K562 (cell line): ENCODE measurements at regions not wholly inside any gene's neighbourhood (a gene's known extent, or its start where the extent isn't known, plus 50 kb on each side); places are given as distances from the start of the nearest gene placed in this dataset.

ENCODE experiments used
- ATAC-seq: fragments of 200-7000 bp; cut with Tn5 transposase; 3 replicates; pipeline ENCODE4 v1.9.1; 2020; ENCODE audit warnings: moderate library complexity
- BruUV-seq: library from RNA; stranded (reverse); fragments of 400-500 nt; replicated peaks from 2 replicates; lab custom pipeline; 2021; lab: Mats Ljungman, UMichigan
- CTCF ChIA-PET: fragments of 300-600 bp; formaldehyde crosslinking; extraction: SDS; loops from one replicate; lab custom pipeline; 2021; ENCODE audit warnings: low intra/inter-chr PET ratio; lab: Yijun Ruan, JAX
- POLR2A ChIA-PET: fragments of 300-600, 350-650 bp; sonication (Branson Sonifier 250); formaldehyde crosslinking; extraction: SDS; loops from one replicate; lab custom pipeline; 2021; ENCODE audit warnings: antibody characterized with exemption, inconsistent platforms; lab: Yijun Ruan, JAX
- DNase-seq, 4 experiments: peaks; one replicate each; pipeline versions ENCODE4 v3.0.0 to v3.0.0-alpha.2; 2011 to 2018; ENCODE audit warnings: low spot score in 3 of 4, mixed read lengths in 3 of 4; ENCODE audit errors: extremely low read depth in 1 of 4
- FAIRE-seq: peaks from 2 replicates; lab custom pipeline; 2011; peaks lifted over from hg19 to GRCh38; lab: Jason Lieb, UNC
- H2AFZ ChIP-seq: 2 replicates; pipeline ENCODE4 v1.6.0; 2011; ENCODE audit warnings: low read depth, low read length, control low read depth, inconsistent platforms
- H3K27ac ChIP-seq: fragments of 200-600 bp; 3 replicates; pipeline ENCODE4 v1.8.0; 2011; ENCODE audit warnings: low read depth, mild to moderate bottlenecking, control low read depth, inconsistent platforms, low read length, moderate library complexity, mixed read lengths; ENCODE audit errors: extremely low read depth
- H3K27me3 ChIP-seq, 2 experiments: fragments of 300-600 bp in 1 of 2; 2 replicates in 1 of 2; 3 replicates in 1 of 2; pipeline versions ENCODE4 v1.6.0 to v1.8.0; 2011; ENCODE audit warnings: inconsistent platforms in 2 of 2, low read length in 2 of 2, mild to moderate bottlenecking in 1 of 2, mixed read lengths in 1 of 2, moderate library complexity in 1 of 2; ENCODE audit not compliant: control insufficient read depth in 2 of 2, insufficient read depth in 2 of 2
- H3K36me3 ChIP-seq: fragments of 300-600 bp; 3 replicates; pipeline ENCODE4 v1.8.0; 2011; ENCODE audit warnings: mild to moderate bottlenecking, low read length, inconsistent platforms; ENCODE audit not compliant: control insufficient read depth, insufficient read depth
- H3K4me1 ChIP-seq, 2 experiments: fragments of 200-600 bp in 1 of 2; replicated peaks in 1 of 2; 2 replicates in 1 of 2; 3 replicates in 1 of 2; pipeline versions ENCODE4 v1.5.1 to v1.8.0; 2011; ENCODE audit warnings: inconsistent platforms in 2 of 2, low read length in 2 of 2, mild to moderate bottlenecking in 1 of 2, mixed read lengths in 1 of 2, moderate library complexity in 1 of 2; ENCODE audit not compliant: control insufficient read depth in 2 of 2, insufficient read depth in 2 of 2
- H3K4me2 ChIP-seq: 2 replicates; pipeline ENCODE4 v1.6.1; 2011; ENCODE audit warnings: low read length, control low read depth, inconsistent platforms, mixed read lengths; ENCODE audit not compliant: insufficient read depth
- H3K4me3 ChIP-seq: fragments of 200-600 bp; sonication (generic), shearing (Covaris generic); 2 replicates; pipeline ENCODE4 v1.5.1; 2016; ENCODE audit warnings: control low read depth, inconsistent platforms
- H3K79me2 ChIP-seq: fragments of 200-600 bp; 3 replicates; pipeline ENCODE4 v1.8.0; 2011; ENCODE audit warnings: low read length, inconsistent platforms; ENCODE audit not compliant: control insufficient read depth, insufficient read depth
- H3K9ac ChIP-seq, 2 experiments: 2 replicates each; pipeline versions ENCODE4 v1.6.0 to v1.6.1; 2011; ENCODE audit warnings: low read depth in 2 of 2, low read length in 2 of 2, control low read depth in 1 of 2, inconsistent platforms in 1 of 2, mild to moderate bottlenecking in 1 of 2, mixed read lengths in 1 of 2; ENCODE audit not compliant: insufficient read depth in 1 of 2
- H3K9me1 ChIP-seq: one replicate; pipeline ENCODE4 v1.6.0; 2011; ENCODE audit warnings: inconsistent platforms, mild to moderate bottlenecking, low read length, moderate library complexity; ENCODE audit not compliant: control insufficient read depth, insufficient read depth
- H3K9me3 ChIP-seq: replicated peaks from 2 replicates; pipeline ENCODE4 v1.5.1; 2011; ENCODE audit warnings: low read depth, low read length, inconsistent platforms; ENCODE audit not compliant: control insufficient read depth, insufficient read depth
- H4K20me1 ChIP-seq: replicated peaks from 2 replicates; pipeline ENCODE4 v1.6.1; 2011; ENCODE audit warnings: low read length, inconsistent platforms, mixed read lengths; ENCODE audit not compliant: control insufficient read depth, insufficient read depth
- EGR1 ChIP-seq: fragments of 450-650 bp; conservative IDR thresholded peaks from 2 replicates; pipeline ENCODE4 v1.6.1; 2017; ENCODE audit warnings: mild to moderate bottlenecking
- FOS ChIP-seq: IDR thresholded peaks from 3 replicates; pipeline ENCODE4 v1.6.1; 2011; ENCODE audit not compliant: insufficient read length; ENCODE audit errors: extremely low read depth
- HCFC1 ChIP-seq: IDR thresholded peaks from 2 replicates; pipeline ENCODE4 v1.6.1; 2012; ENCODE audit warnings: low read depth, low read length, improper control_type of control experiment
- KDM2B ChIP-seq: fragments of 250-450 bp; sonication (Bioruptor Pico); IDR thresholded peaks from 2 replicates; pipeline ENCODE4 v1.8.0; 2021; ENCODE audit warnings: mild to moderate bottlenecking, moderate library complexity
- MECOM ChIP-seq: fragments of 250-450 bp; sonication (Bioruptor Pico); IDR thresholded peaks from 2 replicates; pipeline ENCODE4 v1.8.0; 2022; ENCODE audit warnings: inconsistent platforms
- NR4A1 ChIP-seq, 2 experiments: fragments of 250-450 bp in 1 of 2; fragments of 450-650 bp in 1 of 2; sonication (Bioruptor Pico) in 1 of 2; IDR thresholded peaks; 2 replicates each; pipeline versions ENCODE4 v1.4.0 to v1.6.1; 2016 to 2020; ENCODE audit warnings: mild to moderate bottlenecking in 2 of 2, missing compliant biosample characterization in 1 of 2, missing genetic modification characterization in 1 of 2, moderate library complexity in 1 of 2
- OTX1 ChIP-seq: fragments of 450-650 bp; formaldehyde crosslinking; IDR thresholded peaks from 2 replicates; pipeline ENCODE4 v1.4.0; 2022; ENCODE audit warnings: mild to moderate bottlenecking
- RHOXF2B ChIP-seq: fragments of 250-450 bp; sonication (Bioruptor Pico); conservative IDR thresholded peaks from 2 replicates; pipeline ENCODE4 v1.5.1; 2021
- TAF1 ChIP-seq: IDR thresholded peaks from 2 replicates; pipeline ENCODE4 v1.6.1; 2011; ENCODE audit warnings: mild to moderate bottlenecking, low read length, moderate library complexity; ENCODE audit not compliant: insufficient read depth, control insufficient read depth, severe bottlenecking; ENCODE audit errors: extremely low read depth
- TEAD4 ChIP-seq, 2 experiments: sonication (generic) in 1 of 2; formaldehyde crosslinking in 1 of 2; IDR thresholded peaks; 2 replicates each; pipeline versions ENCODE4 v1.6.1 to v1.8.0; 2012 to 2022; ENCODE audit warnings: borderline replicate concordance in 1 of 2, inconsistent platforms in 1 of 2, low read length in 1 of 2, mild to moderate bottlenecking in 1 of 2, missing genetic modification reagents in 1 of 2
- TFAP4 ChIP-seq: sonication (generic); formaldehyde crosslinking; IDR thresholded peaks from 2 replicates; pipeline ENCODE4 v1.8.0; 2022; ENCODE audit warnings: missing genetic modification reagents, mild to moderate bottlenecking, moderate library complexity, borderline replicate concordance
- ZBED1 ChIP-seq: IDR thresholded peaks from 2 replicates; pipeline ENCODE4 v1.6.1; 2014
- ZKSCAN1 ChIP-seq: fragments of 150-350 bp; IDR thresholded peaks from 2 replicates; pipeline ENCODE4 v1.6.1; 2016; ENCODE audit warnings: low read depth, low read length
- ZNF12 ChIP-seq: sonication (generic); formaldehyde crosslinking; IDR thresholded peaks from 2 replicates; pipeline ENCODE4 v1.4.0; 2020; ENCODE audit warnings: mild to moderate bottlenecking, missing genetic modification reagents
- ZNF668 ChIP-seq: fragments of 250-450 bp; sonication (Bioruptor Pico); IDR thresholded peaks from 2 replicates; pipeline ENCODE4 v1.8.0; 2022; ENCODE audit warnings: mild to moderate bottlenecking, inconsistent platforms
- ZNF76 ChIP-seq: fragments of 250-450 bp; sonication (Bioruptor Pico); IDR thresholded peaks from 2 replicates; pipeline ENCODE4 v1.4.0; 2020; ENCODE audit warnings: mild to moderate bottlenecking, moderate library complexity, borderline replicate concordance
- WGBS: fragments of 100-300 bp; shearing (Covaris generic); methylation state at CpG from one replicate; pipeline ENCODE4 v1.1.6; 2016; ENCODE audit warnings: low coverage, mixed read lengths; ENCODE audit not compliant: insufficient coverage; ENCODE audit errors: missing lambda C conversion rate; 5-methylcytosine and 5-hydroxymethylcytosine counted together
- in situ Hi-C: fragments of 300-500 bp; cut with MboI; formaldehyde crosslinking; loops from 4 replicates; pipeline ENCODE4 v1.15.0; 2018; ENCODE audit warnings: inconsistent platforms, mixed read lengths
- intact Hi-C: fragments of 100-400 bp; cut with micrococcal nuclease; formaldehyde crosslinking; loops from 2 replicates; pipeline ENCODE4 v1.14.2; 2022
- TF ChIP-seq, protein P1 (sequence below): fragments of 250-450 bp; sonication (Bioruptor Pico); IDR thresholded peaks from 2 replicates; pipeline ENCODE4 v1.5.0; 2020; ENCODE audit warnings: mild to moderate bottlenecking

GRCh38 chr4:3641501-3641900 is 109.3 kb upstream of the LRPAP1 start:
- Histone ChIP-seq H3K4me3 (no peak overlapping the region), H3K9ac (no peak overlapping the region), H3K9me1 (no peaks in the 10 kb centered on the region), H4K20me1 (peaks cover 6% of the 10 kb centered on the region; the same call in 1 of the 2 replicates), H3K27ac (no peak overlapping the region), H3K27me3 (peaks cover 22 to 85% of the 10 kb centered on the region in 2 experiments), H3K4me2 (no peak overlapping the region), H3K9me3 (no peaks in the 10 kb centered on the region), H3K4me1 (peaks cover 0 to 10% of the 10 kb centered on the region in 2 experiments; a peak in 2 of 5 replicates), H3K79me2 (no peaks in the 10 kb centered on the region), H2AFZ (no peak overlapping the region), H3K36me3 (no peaks in the 10 kb centered on the region)
- in situ Hi-C loops = no loop called here
- ChIA-PET CTCF (no interaction called here), POLR2A (no interaction called here)
- TF ChIP-seq TAF1 (no peak), FOS (no peak), MECOM (no peak), ZNF12 (CRISPR knock-in tag) (no peak), TFAP4 (CRISPR knock-in tag) (no peak), RHOXF2B (CRISPR knock-in tag) (no peak), KDM2B (CRISPR knock-in tag) (no peak), ZKSCAN1 (no peak), TEAD4 (IDR thresholded peaks at IDR 0.05; ENCODE audit: low read length) (no peak), TEAD4 (CRISPR knock-in tag; IDR thresholded peaks at IDR 0.05; ENCODE audit: borderline replicate concordance) (no peak), HCFC1 (no peak), NR4A1 (CRISPR knock-in tag; IDR thresholded peaks at IDR 0.05) (no peak), NR4A1 (tag; IDR thresholded peaks at IDR 0.05) (no peak), ZNF76 (CRISPR knock-in tag) (no peak), EGR1 (no peak), ZNF668 (CRISPR knock-in tag) (no peak), OTX1 (CRISPR knock-in tag) (no peak), ZBED1 (no peak)
- TF ChIP-seq, protein P1, sequence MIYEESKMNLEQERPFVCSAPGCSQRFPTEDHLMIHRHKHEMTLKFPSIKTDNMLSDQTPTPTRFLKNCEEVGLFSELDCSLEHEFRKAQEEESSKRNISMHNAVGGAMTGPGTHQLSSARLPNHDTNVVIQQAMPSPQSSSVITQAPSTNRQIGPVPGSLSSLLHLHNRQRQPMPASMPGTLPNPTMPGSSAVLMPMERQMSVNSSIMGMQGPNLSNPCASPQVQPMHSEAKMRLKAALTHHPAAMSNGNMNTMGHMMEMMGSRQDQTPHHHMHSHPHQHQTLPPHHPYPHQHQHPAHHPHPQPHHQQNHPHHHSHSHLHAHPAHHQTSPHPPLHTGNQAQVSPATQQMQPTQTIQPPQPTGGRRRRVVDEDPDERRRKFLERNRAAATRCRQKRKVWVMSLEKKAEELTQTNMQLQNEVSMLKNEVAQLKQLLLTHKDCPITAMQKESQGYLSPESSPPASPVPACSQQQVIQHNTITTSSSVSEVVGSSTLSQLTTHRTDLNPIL (CRISPR knock-in tag) = no peak
- WGBS = 7% methylated on average over 3 of the region's 12 CpGs
- ATAC-seq (no peak), FAIRE-seq (no peak), DNase-seq (no peak)
- no TSS peak for BruUV-seq
- intact Hi-C loops = no loop called here
